DMS 273 treated with DMSO at 0.1 percent for 48 hours (cell line): ENCODE measurements at regions not wholly inside any gene's neighbourhood (a gene's known extent, or its start where the extent isn't known, plus 50 kb on each side); places are given as distances from the start of the nearest gene placed in this dataset.

ENCODE experiments used
- DNase-seq: peaks from one replicate; lab custom pipeline; 2025; lab: John Stamatoyannopoulos, UW

- DNase-seq = no peak
Observed at GRCh38 chr9:86764221-86764624, 183.1 kb downstream of the GAS1 start.

GRCh38 chr9:86763791-86764190, 183.5 kb downstream of the GAS1 start:
- DNase-seq = no peak

DNA sequence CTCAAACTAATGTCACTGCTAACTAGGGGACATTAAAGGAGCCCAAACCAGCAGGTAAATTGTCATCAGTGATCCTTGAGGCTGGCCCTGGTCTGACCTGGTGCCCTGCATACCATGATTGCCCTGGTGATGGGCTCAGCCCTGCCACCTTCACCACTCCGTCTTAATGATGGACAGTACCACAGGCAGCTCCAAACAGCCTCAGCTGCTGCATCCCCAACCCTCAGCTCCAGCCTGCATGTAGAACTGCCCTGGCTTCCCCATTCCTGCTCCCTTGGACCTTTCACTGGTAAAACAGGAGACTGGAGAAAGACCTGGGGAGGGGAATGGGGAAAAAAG, 190.0 kb downstream of the GAS1 start:
- DNase-seq = no peak

- DNase-seq = no peak
Observed at GRCh38 chr9:86756576-86757381, 190.5 kb downstream of the GAS1 start.

- no peak for DNase-seq
Observed at GRCh38 chr9:86755561-86755941, 191.8 kb downstream of the GAS1 start.

GRCh38 chr9:86754581-86755560, 192.4 kb downstream of the GAS1 start:
- no peak for DNase-seq

GRCh38 chr9:86753836-86754235, 193.5 kb downstream of the GAS1 start:
- no peak for DNase-seq

DNA sequence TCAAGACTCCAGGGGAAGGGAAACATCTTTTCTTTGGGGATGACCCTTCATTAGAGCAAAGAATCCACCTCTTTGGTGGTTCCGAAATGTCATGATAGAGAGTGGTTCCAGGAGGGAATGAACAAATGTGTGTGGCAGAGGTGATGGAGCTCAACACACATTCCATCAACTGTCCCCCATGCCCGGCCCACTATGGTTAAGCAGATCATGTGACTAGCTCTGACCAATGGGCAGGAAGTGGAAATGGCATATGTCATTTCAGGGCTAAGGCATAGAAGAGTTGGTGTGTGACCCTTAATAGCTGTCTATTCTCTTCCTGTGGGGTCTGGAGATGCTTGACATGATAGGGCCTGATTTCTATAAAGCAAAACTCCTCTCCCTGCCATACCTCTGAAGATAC, 194.6 kb downstream of the GAS1 start:
- DNase-seq = no peak

DNA sequence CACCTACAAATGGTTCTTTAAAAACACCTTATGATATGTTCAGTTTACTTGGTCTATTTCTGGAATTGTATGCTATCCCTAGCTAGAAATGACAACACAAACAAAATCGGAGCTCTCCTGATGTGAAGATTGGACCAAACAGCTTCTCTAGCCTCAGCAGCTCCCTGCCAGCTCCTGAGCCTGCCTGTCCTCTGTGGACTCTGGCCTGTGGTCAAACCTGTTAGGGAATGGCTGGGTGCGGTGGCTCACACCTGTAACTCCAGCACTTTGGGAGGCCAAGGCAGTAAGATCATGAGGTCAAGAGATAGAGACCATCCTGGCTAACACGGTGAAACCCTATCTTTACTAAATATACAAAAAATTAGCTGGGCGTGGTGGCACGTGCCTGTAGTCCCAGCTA, 195.3 kb downstream of the GAS1 start:
- no peak for DNase-seq

DNA sequence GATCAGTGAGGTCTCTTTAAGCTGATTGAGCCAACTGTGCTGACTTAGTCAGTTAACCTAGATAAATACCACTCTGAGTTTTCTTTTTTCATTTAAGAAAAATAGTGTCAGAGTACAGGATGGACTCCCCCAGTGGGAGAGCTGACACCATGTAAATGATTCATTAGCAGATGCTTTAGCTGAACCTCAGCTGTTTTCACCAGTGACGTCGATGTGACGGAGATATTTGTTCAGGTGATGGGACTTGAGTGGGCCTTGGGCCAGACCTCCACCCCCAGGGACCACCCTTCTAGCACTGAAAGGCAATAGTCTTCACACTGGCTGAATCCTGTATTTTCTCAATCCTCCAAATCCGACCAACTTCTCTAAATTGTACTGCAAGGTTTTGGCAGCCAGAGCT, 196.1 kb downstream of the GAS1 start:
- no peak for DNase-seq

GRCh38 chr9:86749894-86750255, 197.4 kb downstream of the GAS1 start:
- DNase-seq = no peak

GRCh38 chr9:86749161-86749893, 198.0 kb downstream of the GAS1 start:
- no peak for DNase-seq

DNA sequence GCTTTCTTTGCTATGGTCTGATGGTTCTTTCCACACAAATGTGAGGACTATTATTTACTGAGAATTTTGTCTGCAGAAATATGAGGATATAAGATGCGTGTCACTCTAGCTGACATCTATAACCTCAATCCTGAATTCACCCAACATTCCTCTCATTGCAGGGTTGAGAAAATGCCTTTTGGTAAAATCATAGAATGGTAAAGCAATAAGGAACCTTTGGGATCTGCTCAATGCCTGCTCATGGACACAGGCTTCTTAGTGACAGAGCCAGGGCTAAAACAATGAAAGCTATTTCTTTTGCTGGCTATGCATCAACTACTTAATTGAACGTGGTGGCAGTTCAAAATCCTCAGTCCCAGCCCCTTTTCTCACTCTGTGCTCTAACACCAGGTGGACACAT, 199.6 kb downstream of the GAS1 start:
- DNase-seq = no peak

- DNase-seq = no peak
Observed at GRCh38 chr9:86741311-86742208, 205.7 kb downstream of the GAS1 start.

- no peak for DNase-seq
Observed at GRCh38 chr9:86735772-86736458, 211.4 kb downstream of the GAS1 start.

- no peak for DNase-seq
Observed at GRCh38 chr9:86734771-86735170, 212.5 kb downstream of the GAS1 start.

GRCh38 chr9:86733929-86734328, 213.4 kb downstream of the GAS1 start:
- no peak for DNase-seq

- no peak for DNase-seq
Observed at GRCh38 chr9:86732514-86733171, 214.7 kb downstream of the GAS1 start.

DNA sequence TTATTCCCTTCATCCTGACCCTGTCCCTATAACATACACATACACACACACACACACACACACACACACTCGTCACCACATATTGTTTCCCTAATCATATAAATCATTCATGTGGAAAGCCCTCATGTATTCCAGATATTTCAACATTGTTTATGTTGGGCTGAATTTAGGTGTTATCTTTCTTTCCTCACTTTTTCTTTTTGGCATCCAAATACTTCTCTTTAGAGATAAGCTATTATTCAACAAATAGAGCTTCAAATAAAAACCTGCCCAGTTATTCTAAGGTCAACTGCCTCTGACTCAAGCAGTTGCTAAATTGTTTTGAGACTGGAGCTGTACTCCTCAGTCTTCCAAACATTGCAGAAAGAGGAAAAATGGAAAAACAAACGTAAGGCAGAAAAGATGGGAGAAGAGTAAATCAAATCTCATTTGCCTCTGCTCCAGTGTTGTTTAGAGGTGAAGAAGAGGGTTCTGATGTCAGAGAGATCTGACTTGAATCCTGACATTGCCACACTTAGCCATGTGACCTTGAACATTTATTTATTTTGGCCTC, 215.7 kb downstream of the GAS1 start:
- DNase-seq = no peak
